Epidermal melanocyte (primary cell): ENCODE measurements at regions not wholly inside any gene's neighbourhood (a gene's known extent, or its start where the extent isn't known, plus 50 kb on each side); places are given as distances from the start of the nearest gene placed in this dataset.

Experiments used
- DNase-seq: peaks from one replicate; pipeline ENCODE4 v3.0.0; 2011; ENCODE audit warnings: low spot score; ENCODE audit not compliant: insufficient read length

DNA sequence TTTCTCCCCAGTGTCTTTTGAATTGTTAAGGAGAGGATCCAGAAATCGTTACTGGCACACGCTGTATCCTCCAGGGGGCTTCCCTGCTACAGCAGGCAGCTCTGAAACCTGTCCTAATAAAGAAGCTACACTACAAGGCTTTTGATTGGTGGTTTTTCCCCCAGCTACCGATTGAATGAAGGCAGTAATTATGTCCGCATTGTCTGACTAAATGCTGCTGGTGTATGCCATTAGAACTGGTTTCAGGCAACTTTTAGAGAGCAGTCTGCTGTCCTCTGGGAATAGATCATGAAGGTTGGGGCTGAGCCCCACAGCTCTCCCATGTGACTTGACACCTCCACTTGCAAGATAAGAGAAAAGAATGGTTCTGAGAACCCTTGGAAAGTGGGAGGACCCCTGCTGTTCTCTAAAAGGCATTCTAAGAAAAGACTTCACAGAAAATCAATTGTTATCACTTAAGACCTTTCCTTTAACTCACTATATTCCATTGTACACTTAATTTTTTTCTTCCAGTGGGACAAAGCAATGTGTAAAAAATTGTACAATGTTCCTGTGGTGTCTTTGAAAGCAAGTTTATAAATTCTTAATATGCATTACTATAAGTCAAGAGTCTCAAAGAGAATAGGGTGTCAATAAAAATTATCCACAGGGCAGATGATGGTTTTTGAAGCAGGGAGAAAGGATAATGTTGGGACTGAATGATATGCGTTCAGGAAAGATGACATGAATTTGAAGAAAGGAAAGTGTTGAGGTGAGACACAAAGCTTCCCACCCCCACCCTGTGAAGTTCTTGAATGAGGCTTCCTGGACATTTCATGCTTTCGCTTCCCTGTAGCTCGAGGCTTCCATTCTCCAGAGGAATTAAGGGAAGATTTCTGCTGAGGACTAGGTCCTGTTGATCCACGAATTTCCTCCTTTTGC lies 53.0 kb upstream of the DAZL start:
- DNase-seq: no peak

DNA sequence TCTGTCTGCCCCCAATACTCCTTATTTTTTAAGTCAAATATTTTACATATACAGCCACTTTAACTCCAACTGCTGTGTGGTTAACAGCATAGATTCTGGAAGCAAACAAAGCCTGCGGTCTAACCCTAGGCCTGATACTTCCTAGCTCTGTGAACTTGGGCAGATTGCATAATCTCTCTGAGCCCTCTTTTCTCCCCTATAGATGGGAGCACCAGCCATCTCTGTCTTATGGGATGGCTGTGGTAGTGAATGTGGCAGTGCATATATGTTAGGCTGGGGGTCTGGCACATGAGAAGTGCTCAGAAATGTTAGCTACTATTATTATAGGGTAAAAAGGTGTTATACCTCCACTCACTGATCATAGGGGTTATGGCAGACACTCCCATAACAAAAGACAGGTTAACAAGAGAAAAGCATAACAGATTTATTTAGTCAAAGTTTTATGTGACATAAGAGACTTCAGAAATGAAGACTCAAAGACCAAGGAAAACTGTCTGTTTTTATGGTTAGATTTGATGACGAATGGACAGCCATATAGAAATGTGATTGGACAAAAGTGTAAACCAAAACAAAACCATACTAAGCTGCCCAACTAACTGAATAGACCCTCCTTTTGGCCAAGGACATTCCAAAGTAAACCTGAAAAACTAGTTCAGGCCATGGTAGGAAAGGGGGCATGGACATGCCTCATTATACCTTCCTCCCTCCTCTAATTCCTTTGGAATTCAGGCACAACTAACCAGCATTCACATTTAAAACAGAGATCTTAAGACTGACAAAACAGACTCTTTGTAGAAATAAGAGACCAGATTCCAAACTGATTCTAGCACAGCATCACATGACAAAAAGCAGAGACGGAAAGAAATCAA lies 53.9 kb upstream of the DAZL start:
- no peak for DNase-seq

DNA sequence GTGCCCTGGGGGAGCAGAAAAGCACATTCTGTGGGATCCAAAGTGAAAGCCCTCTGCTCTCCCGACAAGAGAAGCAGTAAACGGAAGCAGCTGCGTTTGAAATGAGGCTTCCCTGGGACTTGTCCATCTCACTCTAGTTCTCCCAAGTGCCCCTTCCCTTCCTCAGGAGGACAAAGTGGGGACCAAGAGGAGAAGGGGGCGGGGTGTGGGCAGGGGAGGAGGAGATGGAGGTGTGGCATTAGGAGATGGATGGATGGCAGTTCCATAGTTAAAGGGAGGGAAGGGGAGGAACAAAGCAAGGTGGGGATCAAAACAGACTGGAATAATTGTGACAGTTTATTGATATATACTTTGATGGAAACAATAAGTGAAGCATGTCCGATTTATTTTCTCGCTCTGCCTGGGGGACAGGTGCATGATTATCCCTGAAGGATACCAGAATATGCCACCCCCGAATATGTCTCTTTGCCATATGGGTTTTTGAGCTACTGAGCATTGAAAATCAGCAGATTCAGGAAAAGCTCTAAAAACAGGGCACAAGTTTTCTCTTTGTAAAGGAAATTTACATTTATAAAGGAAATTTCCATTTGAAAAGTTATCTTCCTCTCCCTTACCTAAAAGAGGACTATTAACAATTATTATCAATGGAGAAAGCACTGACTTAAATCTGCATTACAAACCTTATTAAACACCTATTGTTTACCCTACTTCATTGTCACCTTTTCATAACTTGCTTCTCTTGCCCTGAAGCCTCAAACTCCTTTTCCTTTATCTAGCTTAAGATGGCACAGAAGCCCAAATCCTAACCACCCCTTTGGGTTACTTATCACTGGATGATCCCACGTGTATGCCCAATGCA lies 58.9 kb upstream of the DAZL start:
- DNase-seq: no peak

DNA sequence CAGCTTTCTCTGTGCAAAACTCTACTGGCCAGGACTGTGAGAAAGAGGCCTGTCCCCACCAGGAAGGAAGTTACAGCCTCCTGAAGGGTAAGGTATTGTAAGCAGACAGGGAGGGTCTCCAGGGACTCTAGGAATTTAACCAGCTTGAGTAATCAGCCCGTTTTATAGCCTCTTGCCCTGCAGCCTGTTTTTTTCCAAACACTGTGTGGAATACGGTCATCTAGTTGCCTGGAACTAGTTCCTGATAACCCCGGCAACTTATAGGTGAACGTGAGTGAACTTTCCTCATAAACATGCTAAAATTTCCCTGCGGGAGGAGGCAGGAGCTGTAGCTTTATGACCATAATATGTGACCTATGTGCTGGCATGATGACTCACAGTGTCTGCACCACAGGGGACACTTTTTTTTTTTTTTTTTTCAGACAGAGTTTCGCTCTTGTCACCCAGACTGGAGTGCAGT lies 60.1 kb upstream of the DAZL start:
- DNase-seq: no peak

DNA sequence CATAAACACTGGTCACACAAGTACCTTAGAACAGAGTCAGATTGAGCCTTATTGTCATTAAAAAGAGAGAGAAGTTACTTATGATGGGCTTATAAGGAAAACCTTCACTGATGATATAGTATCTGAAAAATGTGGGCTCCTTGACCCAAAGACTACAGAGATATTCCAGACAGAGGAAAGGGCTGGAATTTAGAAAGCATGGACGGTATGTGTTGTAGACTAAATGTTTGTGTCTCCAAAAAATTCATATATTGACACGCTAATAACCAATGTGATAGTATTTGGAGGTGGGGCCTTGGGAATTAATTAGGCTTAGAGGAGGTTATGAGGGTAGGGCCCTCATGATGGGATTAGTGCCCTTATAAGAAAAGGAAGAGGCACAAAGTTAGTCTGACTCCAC lies 61.0 kb upstream of the DAZL start:
- no peak for DNase-seq

DNA sequence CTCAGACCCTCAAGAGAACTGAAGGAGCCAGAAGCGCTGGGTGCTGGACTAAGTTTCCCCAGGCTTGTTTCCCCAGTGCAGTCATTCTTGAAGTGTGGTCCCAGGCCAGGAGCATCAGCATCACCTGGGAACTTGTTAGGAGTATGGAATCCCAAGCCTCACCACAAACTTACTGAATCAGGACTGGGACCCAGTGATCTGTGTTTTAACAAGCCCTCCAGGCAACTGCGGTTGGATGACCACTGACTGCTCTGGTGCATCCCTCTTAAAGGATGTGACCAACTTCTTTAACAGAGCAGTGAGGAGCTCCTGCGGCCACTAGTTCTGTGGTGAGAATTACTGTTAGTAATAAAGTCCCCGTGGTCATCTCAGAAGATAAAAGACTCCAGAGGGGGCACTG lies 62.4 kb upstream of the DAZL start:
- DNase-seq: no peak

DNA sequence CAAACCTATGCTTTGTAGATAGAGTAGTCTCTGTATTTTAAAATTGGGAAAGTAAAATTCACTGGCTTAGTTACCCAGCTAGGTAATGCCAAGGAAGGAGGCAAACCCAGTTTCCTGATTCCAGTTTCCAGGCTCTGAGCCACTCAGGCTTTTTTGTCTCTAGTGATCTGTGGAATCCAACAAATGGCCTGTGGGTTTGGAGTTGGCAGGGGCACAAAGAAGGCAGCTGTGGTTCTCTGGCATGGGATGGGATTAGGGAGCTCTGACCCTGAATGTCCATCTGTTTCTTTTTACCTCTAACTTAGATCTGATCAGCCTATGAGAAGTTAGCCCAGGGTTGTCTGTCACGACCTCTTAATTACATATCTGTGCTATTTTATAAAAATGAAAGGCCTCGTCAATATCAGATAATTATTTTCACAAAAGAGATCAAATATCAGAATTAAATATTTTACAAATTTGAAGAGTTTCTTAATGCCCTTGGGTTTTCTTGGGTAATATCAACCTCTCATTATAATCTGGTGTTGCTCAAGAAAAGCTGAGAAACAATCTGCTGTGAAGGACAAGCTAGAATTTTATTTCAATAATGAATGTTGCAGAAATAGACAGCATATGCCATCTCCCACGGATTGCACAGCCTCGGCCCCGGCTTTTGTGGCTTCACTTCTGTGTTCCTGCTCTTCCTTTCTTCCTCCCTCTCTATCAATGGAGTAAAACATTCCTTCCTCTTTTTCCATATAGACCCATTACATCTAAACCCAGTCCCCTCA lies 63.7 kb upstream of the DAZL start:
- peak; percentile 43 for DNase-seq

DNA sequence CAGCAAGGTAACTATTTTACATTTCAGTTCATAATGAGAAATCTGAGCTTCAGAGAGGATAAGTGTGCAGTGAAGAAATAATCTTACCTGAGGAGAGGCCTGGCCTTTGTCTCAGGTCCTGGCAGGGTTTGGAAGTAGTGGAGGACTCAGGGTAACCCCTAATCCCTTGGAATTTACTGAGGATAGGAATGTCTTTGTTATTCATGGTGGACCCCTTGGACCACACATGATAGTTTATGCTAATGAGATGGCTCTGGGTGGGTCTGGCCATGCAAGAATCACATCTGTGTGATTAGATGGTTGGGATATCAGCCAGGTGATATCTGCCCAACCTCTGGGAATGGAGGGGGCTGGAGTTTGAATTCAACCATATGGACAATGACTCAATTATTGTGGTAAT lies 65.0 kb upstream of the DAZL start:
- DNase-seq: no peak

DNA sequence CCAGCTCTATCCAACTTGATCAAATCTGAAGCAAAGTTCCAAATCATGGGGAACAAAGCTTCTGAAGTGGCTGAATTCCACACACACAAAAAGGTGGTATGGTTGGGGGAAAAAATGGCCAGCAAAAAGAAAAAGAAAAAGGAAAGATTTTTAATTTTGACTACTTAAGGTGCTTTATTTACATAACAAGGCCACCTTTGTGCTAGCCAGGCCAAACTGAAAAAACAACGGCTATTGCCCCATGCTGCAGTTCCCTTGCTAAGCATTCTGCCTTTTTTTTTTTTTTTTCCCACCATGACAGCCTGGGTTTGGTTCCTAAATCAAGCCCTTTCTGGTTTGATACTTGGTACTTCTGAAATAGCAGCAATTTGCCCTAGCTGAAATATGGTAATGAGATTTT lies 66.5 kb upstream of the DAZL start:
- no peak for DNase-seq

DNA sequence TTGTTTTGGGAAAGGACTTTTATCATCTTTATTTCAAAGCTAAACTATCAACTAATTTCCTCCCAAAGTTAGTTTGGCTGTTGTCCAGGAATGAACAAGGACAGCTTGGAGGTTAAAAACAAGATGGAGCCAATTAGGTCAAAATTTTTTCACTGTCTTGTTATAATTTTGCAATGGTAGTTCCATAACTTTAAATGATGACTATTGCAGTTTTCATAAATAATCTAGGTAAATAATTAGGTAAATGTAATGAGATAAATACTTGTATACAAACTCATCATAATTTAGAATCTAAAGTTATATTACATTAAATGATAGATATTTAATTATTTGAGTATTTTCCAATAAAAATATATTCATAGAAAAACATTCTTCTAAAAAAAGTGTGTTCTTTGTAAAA lies 68.3 kb upstream of the DAZL start:
- no peak for DNase-seq

DNA sequence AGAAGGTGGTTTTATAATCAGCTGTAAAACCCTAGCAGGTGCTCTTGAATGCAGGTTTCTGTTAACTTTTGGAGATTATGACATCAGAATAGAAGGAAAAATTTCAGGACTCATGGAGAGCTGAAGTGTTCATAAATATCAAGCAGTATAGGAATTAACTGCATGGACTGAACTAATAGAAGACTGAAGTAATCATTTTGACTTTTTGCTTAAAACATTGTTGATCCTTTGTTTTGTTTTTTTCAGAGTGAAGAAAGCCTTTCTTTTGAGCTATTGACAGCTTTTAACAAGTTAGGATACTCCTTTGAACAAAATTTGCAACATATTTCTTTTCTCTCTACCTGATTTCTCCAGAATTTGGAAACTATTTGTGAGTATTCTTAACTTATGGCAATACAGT lies 70.6 kb upstream of the DAZL start:
- no peak for DNase-seq

DNA sequence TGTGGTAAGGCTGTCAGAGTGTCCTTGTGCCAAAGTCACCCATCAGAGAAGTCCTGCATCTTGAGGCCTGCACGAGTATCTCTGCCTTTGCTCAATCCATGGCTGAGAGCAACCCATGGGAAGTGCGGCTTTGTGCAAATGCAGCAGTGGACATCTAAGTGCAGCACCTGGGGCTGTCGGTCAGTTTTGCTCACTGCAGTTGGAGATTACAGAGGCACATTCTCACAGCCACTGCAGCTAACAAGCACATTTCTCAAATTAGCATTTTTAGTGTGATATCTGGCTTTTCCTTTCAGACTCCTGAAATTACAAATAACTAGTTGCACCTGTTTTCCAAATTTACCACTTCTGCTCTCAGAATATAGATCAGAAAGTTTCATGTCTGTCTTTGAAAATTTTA lies 81.5 kb upstream of the DAZL start:
- no peak for DNase-seq

DNA sequence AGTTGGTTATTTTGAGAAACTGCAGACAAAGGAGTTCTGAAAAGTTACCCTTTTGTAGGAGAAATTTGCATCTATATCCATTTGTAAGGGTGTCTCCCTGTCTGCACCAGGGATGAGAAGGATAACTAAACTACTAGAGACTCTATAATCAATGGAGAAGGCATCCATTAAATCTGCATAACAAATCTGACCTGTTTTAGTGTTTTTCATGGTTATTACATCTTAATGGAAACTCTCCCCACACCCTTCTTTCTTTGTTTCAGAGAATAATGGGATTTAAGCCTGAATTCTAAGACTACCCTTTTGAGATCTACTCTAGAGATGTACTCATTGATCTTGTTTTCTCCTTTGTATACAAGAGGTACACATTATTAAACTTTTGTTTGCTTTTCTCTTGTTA lies 82.0 kb upstream of the DAZL start:
- no peak for DNase-seq

DNA sequence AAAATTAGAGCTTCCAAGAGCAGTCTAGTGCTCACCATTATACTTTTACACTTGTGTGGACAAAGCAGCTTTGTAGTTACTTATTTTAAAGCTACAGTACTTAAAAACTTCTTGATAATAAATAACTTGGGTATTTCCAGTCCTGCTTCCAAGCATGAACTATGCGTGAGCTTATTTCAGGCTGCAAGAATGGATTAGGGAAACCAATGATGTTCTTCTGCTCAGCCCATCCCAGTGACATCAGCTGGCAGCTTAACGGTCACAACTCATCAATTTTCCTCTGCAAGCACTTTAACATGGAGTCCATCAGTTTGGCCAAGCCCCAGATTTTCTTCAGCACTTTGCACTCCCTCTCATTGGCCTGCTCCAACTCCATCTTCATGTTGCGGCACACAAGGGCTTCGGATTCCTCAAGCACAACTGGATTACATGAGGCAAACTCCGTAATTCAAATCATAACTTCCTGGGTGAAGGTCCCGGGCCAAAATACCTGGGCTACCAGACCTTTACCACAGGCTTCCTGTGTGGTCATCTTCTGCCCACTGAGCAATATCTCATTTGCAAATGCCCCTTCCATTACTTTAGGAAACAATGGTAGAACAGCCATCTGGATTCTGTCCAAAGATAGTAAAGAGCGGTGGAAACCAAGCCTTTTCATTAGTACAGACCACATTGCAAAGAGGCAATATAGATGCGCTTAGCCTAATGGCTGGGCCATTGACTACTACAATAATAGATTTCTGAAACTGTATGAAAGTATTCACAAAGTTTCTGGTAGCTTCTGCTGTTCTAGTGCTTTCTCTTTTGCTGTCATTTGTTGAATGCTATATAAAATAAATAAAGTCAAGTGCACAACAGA lies 87.5 kb upstream of the DAZL start:
- no peak for DNase-seq

DNA sequence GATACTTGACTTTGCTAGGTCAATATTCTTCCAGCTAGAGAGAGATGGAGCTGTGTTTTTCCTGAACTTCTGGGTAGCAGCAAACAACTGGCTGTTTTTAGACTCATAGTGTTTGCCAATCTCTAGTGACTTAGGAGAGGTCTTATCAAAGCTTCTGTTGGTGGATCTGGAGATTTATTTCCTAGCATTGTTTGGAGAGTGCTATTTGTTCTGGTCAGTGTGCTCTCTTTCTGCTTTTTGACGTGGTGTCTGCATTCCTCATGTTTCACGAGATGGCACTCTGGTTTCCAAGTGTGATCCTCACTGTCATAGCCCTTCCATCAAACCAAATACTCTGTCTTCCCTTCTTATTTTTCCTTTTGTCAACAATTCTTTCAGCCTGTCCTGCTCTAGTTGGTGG lies 88.6 kb upstream of the DAZL start:
- DNase-seq: no peak

DNA sequence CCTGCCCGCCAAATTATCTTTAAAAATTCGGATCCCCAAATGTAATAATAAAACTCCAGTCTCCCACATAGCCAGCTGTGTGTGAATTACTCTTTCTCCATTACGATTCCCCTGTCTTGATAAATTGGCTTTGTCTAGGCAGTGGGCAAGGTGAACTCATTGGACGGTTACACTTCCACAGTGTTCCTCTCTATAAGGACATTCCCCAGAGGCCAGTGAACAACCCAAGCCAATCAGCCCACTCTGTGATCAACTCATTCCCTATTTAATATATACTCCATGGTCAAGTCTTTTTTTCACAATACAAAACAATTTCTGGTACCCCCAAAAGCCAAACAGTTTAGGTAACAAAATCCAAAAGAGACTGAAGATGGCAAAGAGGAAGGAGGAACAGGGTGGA lies 90.5 kb upstream of the DAZL start:
- DNase-seq: no peak

DNA sequence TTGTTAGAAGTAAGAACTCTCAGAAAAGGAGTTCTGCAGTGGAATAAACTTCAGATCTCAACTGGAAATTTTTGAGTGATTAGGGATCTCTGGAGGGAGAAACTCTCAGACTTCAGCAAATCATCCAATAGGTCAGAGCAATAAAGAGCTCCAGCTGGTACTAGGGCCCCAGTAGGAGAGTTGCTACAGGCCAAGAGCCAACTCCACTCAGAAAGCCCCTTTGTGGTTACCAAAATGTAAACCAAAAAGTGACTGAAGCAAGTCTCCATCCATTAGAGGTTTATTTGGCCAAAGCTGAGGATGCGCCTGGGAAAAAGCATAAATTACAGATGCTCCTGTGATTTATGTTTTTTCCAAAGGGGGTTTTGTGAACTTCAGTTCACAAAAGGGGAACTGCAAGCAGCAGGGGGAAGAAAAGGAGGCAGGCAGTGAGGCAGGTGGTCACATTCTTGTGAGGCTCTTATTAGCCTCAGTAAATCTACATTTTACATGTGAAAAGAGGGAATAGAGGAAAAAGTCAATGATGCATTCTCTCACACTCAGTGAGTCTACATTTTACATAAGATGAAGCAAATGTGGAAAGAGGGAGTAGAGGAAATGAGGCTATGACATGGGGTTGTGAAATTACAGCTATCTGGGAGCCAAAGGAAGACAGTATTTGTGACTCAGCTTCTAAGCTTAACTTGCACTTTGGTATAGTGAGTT lies 92.4 kb upstream of the DAZL start:
- no peak for DNase-seq

DNA sequence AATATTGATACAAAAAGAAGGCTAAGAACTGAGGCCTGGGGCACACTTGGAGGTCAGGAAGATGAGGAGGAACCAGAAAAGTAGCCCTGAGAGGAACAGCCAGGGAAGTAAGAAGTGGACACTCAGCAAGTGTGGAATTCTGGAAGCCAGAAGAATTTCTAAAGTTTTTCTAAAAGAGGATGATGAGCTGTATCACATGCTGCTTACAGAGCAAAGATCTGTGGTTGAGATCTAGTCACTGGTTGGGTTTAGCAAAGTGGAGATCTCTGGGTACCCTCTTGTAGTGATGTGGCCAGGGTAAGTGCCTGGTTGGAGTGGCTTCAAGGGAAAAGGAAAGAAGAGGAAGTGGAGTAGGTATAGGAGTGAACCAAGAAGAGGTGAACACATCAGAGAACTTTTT lies 95.4 kb upstream of the DAZL start:
- no peak for DNase-seq

DNA sequence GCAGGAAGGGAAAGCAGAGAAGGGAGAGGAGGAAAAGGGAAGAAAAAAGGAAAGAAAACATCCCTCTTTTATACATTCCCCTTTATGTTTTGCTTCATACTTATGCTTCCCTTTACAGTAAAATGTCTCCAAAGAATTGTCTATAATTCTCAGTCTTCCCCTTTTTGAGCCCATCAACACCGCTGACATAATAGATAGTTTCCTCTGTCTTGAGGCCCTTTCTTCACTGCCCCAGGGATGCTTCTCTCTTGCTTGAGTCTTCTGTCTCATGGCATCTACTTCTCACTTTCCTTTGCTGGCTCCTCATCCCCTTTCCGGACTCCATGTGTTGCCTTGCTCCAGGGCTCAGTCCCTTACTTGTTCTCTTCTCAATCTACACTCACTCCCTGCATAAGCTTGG lies 99.7 kb upstream of the DAZL start:
- no peak for DNase-seq
